GM19238 (cell line): ENCODE measurements at regions not wholly inside any gene's neighbourhood (a gene's known extent, or its start where the extent isn't known, plus 50 kb on each side); places are given as distances from the start of the nearest gene placed in this dataset.
"Not testable (repeated sequence)": the region's sequence is repeated elsewhere in the genome, so short reads cannot be mapped to it uniquely, and the experiment has no call there.

ENCODE experiments used
- DNase-seq: peaks from one replicate; pipeline ENCODE4 v3.0.0; 2011; ENCODE audit warnings: low spot score; ENCODE audit not compliant: insufficient read length

DNA sequence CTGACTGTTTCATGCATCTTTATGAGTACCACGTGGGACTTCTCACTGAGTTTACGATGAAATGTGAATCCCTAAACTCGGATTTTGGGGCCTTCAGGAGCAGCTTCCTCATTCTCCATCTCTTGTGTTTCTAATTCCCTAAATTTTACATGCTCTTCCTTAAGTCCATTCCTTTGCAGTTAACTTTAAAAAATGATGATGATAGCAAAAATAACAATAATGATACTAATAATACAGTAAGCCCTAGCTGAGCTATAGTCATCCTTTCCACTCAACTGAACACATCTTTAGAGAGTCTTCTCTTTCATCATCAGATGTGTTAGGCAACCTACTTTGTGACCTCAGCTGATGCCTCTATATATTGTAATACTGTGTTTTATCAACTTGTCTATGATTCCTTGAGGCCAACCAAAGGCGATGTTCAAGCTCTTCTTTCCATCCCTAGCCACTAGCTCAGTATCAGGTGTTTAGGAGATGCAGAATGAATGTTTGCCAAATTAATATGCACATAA, 1196.4 kb downstream of the VRK1 start:
- DNase-seq = no peak

- no peak for DNase-seq
Observed at GRCh38 chr14:97994020-97994531, 1196.9 kb downstream of the VRK1 start.

DNA sequence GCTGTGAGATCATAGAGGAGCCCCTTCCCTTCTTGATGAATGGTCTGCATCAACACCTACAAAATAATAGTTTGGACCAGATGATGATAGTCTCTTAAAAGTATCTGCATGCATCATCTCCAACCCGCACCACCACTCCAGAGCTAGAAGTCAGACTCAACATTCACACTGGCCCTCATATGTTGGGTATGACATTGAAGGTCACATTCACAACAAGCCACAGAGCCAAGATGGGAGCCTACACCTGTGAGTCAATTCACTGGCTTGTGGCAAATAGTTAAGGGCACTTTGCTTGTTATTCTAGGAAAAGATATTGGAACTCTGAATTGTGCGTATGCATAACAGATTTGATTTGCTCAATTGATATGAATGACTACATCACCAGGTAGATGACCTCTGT, 1197.9 kb downstream of the VRK1 start:
- DNase-seq = no peak

- no peak for DNase-seq
Observed at GRCh38 chr14:97995531-97995930, 1198.3 kb downstream of the VRK1 start.

DNA sequence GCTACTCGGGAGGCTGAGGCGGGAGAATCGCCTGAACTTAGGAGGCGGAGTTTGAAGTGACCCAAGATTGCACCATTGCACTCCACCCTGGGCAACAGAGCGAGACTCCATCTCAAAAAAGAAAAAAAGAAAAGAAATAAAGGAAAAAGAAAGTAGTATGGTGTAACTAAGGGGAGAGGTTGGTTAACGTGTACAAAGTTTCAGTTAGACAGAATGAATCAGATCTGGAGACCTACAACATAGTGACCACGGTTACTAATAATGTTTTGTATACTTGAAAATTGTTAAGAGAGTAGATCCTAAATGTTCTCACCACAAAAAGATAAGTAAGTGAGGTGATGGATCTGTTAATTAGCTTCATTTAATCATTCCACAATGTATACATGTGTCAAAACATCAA, 1208.8 kb downstream of the VRK1 start:
- DNase-seq = no peak

- no peak for DNase-seq
Observed at GRCh38 chr14:98008381-98009113, 1211.4 kb downstream of the VRK1 start.

DNA sequence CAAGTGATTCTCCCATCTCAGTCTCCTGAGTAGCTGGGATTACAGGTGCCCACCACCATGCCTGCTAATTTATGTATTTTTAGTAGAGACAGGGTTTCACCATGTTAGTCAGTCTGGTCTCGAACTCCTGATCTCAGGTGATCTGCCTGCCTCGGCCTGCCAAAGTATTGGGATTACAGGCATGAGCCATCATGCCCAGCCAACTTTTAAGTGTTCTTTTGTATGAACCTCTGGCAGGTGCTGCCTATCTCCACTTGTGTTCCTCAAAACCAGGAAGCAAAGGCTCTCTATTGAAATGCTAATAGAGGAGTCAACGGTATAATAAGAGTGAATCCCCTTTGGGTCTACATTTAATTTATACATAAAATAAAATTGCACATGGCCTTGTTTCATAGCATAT, 1212.0 kb downstream of the VRK1 start:
- not testable (repeated sequence) for DNase-seq

GRCh38 chr14:98010784-98011183, 1213.6 kb downstream of the VRK1 start:
- no peak for DNase-seq

GRCh38 chr14:98014851-98015615, 1217.9 kb downstream of the VRK1 start:
- DNase-seq = no peak

DNA sequence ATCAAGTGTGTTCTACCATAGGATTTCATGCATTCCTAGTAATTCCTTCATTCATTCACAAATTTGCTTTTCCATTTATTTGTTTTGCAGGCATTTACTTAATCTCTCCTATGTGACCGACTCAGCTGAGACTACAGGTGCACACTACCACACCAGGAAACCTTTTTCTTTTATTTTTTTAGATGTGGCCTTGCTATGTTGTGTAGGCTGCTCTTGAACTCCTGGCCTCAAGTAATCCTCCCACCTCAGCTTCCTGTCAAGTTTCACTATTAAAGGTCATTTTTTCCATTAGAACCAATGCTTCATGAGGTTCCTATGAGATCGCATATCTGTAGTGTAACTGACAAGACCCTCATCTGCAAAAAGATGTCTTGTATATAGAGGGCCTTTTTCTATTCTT, 1218.7 kb downstream of the VRK1 start:
- no peak for DNase-seq

DNA sequence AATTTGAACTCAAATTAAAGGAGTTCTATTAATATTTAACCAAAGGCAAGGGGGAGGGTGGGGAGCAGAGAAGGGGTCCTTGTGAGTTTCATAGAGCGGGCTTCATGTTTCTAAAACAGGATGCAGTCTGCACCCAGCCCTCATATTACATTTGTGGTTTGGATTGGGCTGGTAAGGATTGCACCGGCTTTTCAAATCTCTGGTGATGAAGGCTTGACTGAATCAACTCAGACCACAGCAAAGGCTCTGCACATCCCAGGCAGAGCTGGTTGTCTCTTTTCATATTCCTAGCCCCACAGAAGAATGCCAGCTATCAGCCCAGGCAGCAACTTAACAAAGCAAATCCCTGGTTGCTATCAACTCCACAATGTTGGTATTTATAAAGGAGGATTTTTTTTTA, 1221.4 kb downstream of the VRK1 start:
- no peak for DNase-seq

- DNase-seq = no peak
Observed at GRCh38 chr14:98022541-98023520, 1225.6 kb downstream of the VRK1 start.

DNA sequence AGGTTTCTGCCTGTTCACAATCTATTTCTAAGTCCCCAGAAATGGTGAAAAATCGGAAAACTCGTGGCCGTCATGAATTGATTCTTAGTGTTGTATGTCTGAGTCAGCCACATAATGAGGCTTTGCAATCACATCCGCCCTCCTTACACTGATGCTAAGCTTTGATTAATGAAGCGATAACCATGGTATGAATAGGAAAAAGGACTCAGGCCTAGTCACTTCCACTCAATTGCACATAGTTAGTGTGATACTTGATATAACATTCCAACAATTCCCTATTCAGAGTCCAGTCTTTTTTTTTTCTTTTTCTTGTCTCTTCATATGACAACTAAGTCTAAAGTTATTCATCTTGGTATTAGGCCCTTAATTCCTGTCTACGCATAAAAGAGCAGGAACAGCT, 1231.0 kb downstream of the VRK1 start:
- DNase-seq = no peak

DNA sequence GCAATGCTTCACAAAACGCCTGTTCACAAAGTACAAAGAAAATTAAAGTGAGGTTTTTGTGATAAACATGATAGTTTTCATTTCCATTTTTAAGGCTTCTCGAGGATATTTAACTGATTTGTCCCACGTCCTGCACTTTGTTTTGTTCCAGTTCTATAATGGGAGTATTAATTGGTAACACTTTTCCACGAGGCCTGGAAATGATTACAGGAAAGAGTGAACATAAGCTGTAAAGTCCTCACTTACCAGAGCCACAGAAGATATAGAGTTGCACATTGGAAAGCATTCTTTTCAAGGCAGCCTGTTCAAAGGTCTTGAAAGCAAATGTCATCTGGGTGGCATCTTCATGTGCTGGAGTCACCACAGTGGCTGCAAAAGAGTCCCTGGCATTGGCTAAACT, 1236.6 kb downstream of the BCL11B start:
- DNase-seq = no peak

DNA sequence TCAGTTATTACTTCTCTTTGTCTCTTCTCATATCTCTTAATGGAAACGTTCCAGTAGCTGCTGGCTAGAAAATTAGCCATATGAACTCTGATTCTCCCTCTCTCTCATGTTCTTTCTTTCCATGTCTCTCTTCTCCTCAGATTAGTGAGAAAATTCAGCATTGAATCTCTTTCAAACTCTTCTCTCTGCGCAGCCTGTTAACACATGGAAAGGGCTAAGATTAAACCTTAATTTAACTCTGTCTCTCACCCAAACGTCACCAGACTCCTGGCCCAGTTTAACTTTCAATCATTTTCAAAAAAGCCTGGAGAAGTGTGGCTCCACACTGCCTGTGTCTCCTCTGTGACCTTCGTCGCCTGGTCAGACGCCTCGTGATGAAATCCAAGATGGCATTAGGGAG, 1234.2 kb downstream of the BCL11B start:
- DNase-seq = no peak

DNA sequence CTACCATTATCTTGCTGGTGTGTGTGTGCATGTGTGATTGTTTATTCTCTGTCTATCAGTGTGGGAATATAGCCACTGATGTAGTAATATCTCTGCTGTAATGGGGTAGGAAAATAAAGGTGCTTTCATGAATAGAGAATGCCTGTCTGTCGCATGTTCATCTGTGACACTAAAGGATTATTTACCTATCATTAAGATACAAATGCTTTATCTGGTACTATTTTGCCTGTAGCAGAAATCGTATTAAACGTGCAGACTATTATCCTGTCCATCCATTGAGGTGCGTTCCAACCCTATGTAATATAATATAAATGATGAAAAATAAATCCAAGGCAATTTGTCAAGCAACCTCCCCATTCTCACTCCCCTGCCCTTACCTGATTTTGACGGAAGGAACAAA, 1215.1 kb downstream of the BCL11B start:
- no peak for DNase-seq

DNA sequence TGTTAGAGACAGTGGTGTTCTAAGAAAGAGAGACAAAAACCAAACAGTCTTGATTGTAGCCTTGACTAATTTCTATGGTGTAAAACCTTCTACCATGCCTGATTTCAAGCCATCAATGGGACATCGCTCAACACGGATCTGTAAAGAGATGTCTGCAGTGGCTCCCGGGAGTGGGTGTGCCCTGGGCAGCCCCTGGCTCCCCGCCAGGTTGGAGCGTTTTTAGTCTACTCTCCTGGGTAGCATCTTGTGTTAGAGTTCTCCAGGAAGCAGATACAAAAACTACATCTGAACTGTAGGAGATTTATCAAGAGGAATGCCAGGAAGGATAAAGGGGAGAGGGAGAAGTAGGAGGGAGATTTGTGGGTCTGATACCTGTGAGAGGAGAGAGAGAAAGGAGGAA, 1212.9 kb downstream of the BCL11B start:
- no peak for DNase-seq

- DNase-seq = no peak
Observed at GRCh38 chr14:98062083-98062482, 1209.9 kb downstream of the BCL11B start.

DNA sequence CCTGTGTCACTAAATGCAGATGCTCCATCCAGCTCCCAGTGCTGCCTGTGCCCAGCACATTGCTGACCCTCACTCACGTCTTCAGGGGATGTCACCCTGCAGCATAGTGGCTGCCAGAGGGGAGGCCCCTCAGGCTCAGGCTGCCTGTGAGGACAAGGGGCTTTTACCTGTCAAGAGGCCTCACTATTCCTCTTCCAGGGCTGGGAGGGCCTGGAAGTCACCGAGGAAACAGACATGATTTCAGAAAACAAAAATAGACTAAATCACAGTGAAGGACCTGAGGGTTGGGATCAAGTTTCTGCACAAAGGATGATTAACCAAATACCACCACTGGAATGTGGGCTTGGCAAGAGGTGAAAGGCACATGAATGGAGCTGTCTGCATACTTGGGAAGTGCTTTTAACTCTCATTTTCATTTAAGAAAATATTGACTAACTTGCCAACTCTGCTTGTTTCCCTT, 1202.3 kb downstream of the BCL11B start:
- no peak for DNase-seq

DNA sequence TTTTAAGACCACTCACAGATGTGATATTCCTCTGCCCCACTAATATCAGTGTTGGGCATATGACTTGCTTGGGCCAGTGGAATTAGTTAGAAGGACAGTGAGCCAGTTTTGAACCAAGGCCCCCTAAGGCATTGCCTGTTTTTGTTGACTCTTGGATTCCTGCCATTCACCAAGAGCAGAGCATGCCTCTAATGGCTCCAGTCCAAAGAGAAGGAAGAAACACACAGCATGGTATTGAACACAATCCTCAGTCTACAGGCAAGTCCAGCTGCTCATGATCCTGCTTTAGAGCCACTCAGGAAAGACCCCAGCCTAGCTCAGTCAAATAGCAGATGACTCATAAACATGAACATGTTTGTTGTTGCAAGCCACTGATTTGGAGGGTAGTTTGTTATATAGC, 1201.5 kb downstream of the BCL11B start:
- no peak for DNase-seq

GRCh38 chr14:98074111-98074510, 1197.9 kb downstream of the BCL11B start:
- no peak for DNase-seq
